ENCODE measurements at regions not wholly inside any gene's neighbourhood (a gene's known extent, or its start where the extent isn't known, plus 50 kb on each side); places are given as distances from the start of the nearest gene placed in this dataset.
A peak's percentile ranks its signal among the peaks of the same experiment; 100 is the strongest.

DNA sequence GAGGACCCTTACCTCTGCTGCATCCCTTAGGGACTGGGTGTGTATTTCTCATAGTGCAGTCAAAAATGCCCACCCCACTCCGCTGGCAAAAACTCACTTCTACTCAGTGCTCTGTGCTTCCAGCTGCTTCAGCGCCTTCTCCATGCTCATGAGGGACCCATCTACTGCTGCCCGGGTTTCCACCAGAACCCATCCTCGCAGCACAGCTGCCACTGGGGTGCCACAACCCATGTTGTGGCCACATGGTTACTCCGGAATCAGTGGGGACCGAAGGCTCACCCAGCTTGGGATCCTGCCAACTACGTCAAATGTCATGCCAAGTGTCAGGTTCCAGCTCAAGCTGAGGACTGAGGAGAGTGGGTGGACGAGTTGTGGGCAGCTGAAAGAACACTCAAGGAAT is 774.2 kb upstream of the EYS start:
- no peak overlapping the region for H3K4me3 ChIP-seq (ENCODE audit: low read depth, low read length, poor library complexity, severe bottlenecking)
- intact Hi-C loops (cut with micrococcal nuclease; ENCODE audit: unreplicated experiment): no loop called here
- no peak overlapping the region for H3K27ac ChIP-seq (ENCODE audit: low read depth, low read length, poor library complexity, severe bottlenecking)
- TF ChIP-seq CTCF (conservative IDR thresholded peaks at IDR 0.05; ENCODE audit: low read depth, low read length) (no peak), EZH2 (IDR thresholded peaks at IDR 0.05; ENCODE audit: borderline replicate concordance, low read depth, low read length, poor library complexity, severe bottlenecking) (no peak)
- H3K36me3 ChIP-seq (ENCODE audit: insufficient read depth, low read length, poor library complexity, severe bottlenecking): no peaks in the 10 kb centered on the region
- POLR2A ChIA-PET (ENCODE audit: low non-redundant PET): no interaction called here
- no peaks in the 10 kb centered on the region for H3K4me1 ChIP-seq (ENCODE audit: insufficient read depth, low read length, poor library complexity, severe bottlenecking)
- BruUV-seq (replicated peaks): no TSS peak
- no peaks in the 10 kb centered on the region for H3K27me3 ChIP-seq (replicated peaks; ENCODE audit: insufficient read depth, low read depth, low read length, poor library complexity)
- no peak for DNase-seq (ENCODE audit: low spot score)
- CTCF ChIA-PET: no interaction called here
- no peaks in the 10 kb centered on the region for H3K9me3 ChIP-seq (ENCODE audit: low read depth, low read length, poor library complexity, severe bottlenecking)

- Histone ChIP-seq H3K27ac (ENCODE audit: low read depth, low read length, poor library complexity, severe bottlenecking) (no peak overlapping the region), H3K4me3 (ENCODE audit: low read depth, low read length, poor library complexity, severe bottlenecking) (no peak overlapping the region), H3K36me3 (ENCODE audit: insufficient read depth, low read length, poor library complexity, severe bottlenecking) (no peaks in the 10 kb centered on the region), H3K9me3 (ENCODE audit: low read depth, low read length, poor library complexity, severe bottlenecking) (no peaks in the 10 kb centered on the region), H3K27me3 (replicated peaks; ENCODE audit: insufficient read depth, low read depth, low read length, poor library complexity) (no peaks in the 10 kb centered on the region), H3K4me1 (ENCODE audit: insufficient read depth, low read length, poor library complexity, severe bottlenecking) (no peaks in the 10 kb centered on the region)
- TF ChIP-seq CTCF (conservative IDR thresholded peaks at IDR 0.05; ENCODE audit: low read depth, low read length) (no peak), EZH2 (IDR thresholded peaks at IDR 0.05; ENCODE audit: borderline replicate concordance, low read depth, low read length, poor library complexity, severe bottlenecking) (no peak)
- BruUV-seq (replicated peaks): no TSS peak
- ChIA-PET CTCF (no interaction called here), POLR2A (ENCODE audit: low non-redundant PET) (no interaction called here)
- intact Hi-C loops (cut with micrococcal nuclease; ENCODE audit: unreplicated experiment): no loop called here
- peak; percentile 37 for DNase-seq (ENCODE audit: low spot score)
These were observed 771.7 kb upstream of the EYS start for GRCh38 chr6:66478705-66479104.

GRCh38 chr6:66435321-66435720 is 728.3 kb upstream of the EYS start:
- Histone ChIP-seq H3K27ac (ENCODE audit: low read depth, low read length, poor library complexity, severe bottlenecking) (no peak overlapping the region), H3K9me3 (ENCODE audit: low read depth, low read length, poor library complexity, severe bottlenecking) (no peaks in the 10 kb centered on the region), H3K27me3 (replicated peaks; ENCODE audit: insufficient read depth, low read depth, low read length, poor library complexity) (no peaks in the 10 kb centered on the region), H3K4me1 (ENCODE audit: insufficient read depth, low read length, poor library complexity, severe bottlenecking) (no peaks in the 10 kb centered on the region), H3K4me3 (ENCODE audit: low read depth, low read length, poor library complexity, severe bottlenecking) (no peak overlapping the region), H3K36me3 (ENCODE audit: insufficient read depth, low read length, poor library complexity, severe bottlenecking) (no peaks in the 10 kb centered on the region)
- DNase-seq (ENCODE audit: low spot score): no peak
- BruUV-seq (replicated peaks): no TSS peak
- ChIA-PET POLR2A (ENCODE audit: low non-redundant PET) (no interaction called here), CTCF (no interaction called here)
- TF ChIP-seq CTCF (conservative IDR thresholded peaks at IDR 0.05; ENCODE audit: low read depth, low read length) (no peak), EZH2 (IDR thresholded peaks at IDR 0.05; ENCODE audit: borderline replicate concordance, low read depth, low read length, poor library complexity, severe bottlenecking) (no peak)
- intact Hi-C loops (cut with micrococcal nuclease; ENCODE audit: unreplicated experiment): no loop called here

All from A673 (cell line).